ENCODE measurements at regions not wholly inside any gene's neighbourhood (a gene's known extent, or its start where the extent isn't known, plus 50 kb on each side); places are given as distances from the start of the nearest gene placed in this dataset.
"Not testable (repeated sequence)": the region's sequence is repeated elsewhere in the genome, so short reads cannot be mapped to it uniquely, and the experiment has no call there.

GRCh38 chr4:4672402-4672801 is 130.6 kb upstream of the STX18 start:
- FAIRE-seq (no peak), DNase-seq (ENCODE audit: extremely low spot score, insufficient read length, low read depth) (no peak)

- FAIRE-seq (no peak), DNase-seq (ENCODE audit: extremely low spot score, insufficient read length, low read depth) (no peak)
Observed at GRCh38 chr4:4671774-4672349, 130.0 kb upstream of the STX18 start.

- DNase-seq (ENCODE audit: extremely low spot score, insufficient read length, low read depth) (no peak), FAIRE-seq (no peak)
Observed at GRCh38 chr4:4670869-4671268, 129.0 kb upstream of the STX18 start.

GRCh38 chr4:4668355-4669210 is 126.7 kb upstream of the STX18 start:
- DNase-seq (ENCODE audit: extremely low spot score, insufficient read length, low read depth): no peak
- no peak for FAIRE-seq

GRCh38 chr4:4667622-4668081 is 125.8 kb upstream of the STX18 start:
- FAIRE-seq: no peak
- DNase-seq (ENCODE audit: extremely low spot score, insufficient read length, low read depth): no peak

GRCh38 chr4:4666693-4667621 is 125.1 kb upstream of the STX18 start:
- FAIRE-seq (no peak), DNase-seq (ENCODE audit: extremely low spot score, insufficient read length, low read depth) (no peak)

GRCh38 chr4:4666187-4666586 is 124.3 kb upstream of the STX18 start:
- FAIRE-seq (no peak), DNase-seq (ENCODE audit: extremely low spot score, insufficient read length, low read depth) (no peak)

- DNase-seq (ENCODE audit: extremely low spot score, insufficient read length, low read depth) (no peak), FAIRE-seq (no peak)
Observed at GRCh38 chr4:4664234-4664633, 122.4 kb upstream of the STX18 start.

- FAIRE-seq: no peak
- DNase-seq (ENCODE audit: extremely low spot score, insufficient read length, low read depth): no peak
Observed at GRCh38 chr4:4663028-4663427, 121.2 kb upstream of the STX18 start.

GRCh38 chr4:4662230-4662629 is 120.4 kb upstream of the STX18 start:
- no peak for DNase-seq (ENCODE audit: extremely low spot score, insufficient read length, low read depth)
- peak; percentile 5 for FAIRE-seq

- DNase-seq (ENCODE audit: extremely low spot score, insufficient read length, low read depth): no peak
- FAIRE-seq: no peak
Observed at GRCh38 chr4:4659871-4660651, 118.2 kb upstream of the STX18 start.

GRCh38 chr4:4658052-4658451 is 116.2 kb upstream of the STX18 start:
- DNase-seq (ENCODE audit: extremely low spot score, insufficient read length, low read depth) (no peak), FAIRE-seq (no peak)

GRCh38 chr4:4656977-4657376 is 115.1 kb upstream of the STX18 start:
- DNase-seq (ENCODE audit: extremely low spot score, insufficient read length, low read depth): no peak
- FAIRE-seq: no peak

- DNase-seq (ENCODE audit: extremely low spot score, insufficient read length, low read depth) (no peak), FAIRE-seq (no peak)
Observed at GRCh38 chr4:4655901-4656300, 114.1 kb upstream of the STX18 start.

- FAIRE-seq (no peak), DNase-seq (ENCODE audit: extremely low spot score, insufficient read length, low read depth) (no peak)
Observed at GRCh38 chr4:4655011-4655410, 113.2 kb upstream of the STX18 start.

GRCh38 chr4:4651811-4652755 is 110.2 kb upstream of the STX18 start:
- FAIRE-seq (no peak), DNase-seq (ENCODE audit: extremely low spot score, insufficient read length, low read depth) (no peak)

GRCh38 chr4:4647041-4647440 is 105.2 kb upstream of the STX18 start:
- FAIRE-seq (no peak), DNase-seq (ENCODE audit: extremely low spot score, insufficient read length, low read depth) (no peak)

- DNase-seq (ENCODE audit: extremely low spot score, insufficient read length, low read depth): no peak
- no peak for FAIRE-seq
Observed at GRCh38 chr4:4645743-4646142, 103.9 kb upstream of the STX18 start.

- FAIRE-seq; DNase-seq (ENCODE audit: extremely low spot score, insufficient read length, low read depth): not testable (repeated sequence)
Observed at GRCh38 chr4:4644277-4644676, 102.4 kb upstream of the STX18 start.

Data from GM18507 (cell line).